OCI-LY3 (cell line): ENCODE measurements at regions not wholly inside any gene's neighbourhood (a gene's known extent, or its start where the extent isn't known, plus 50 kb on each side); places are given as distances from the start of the nearest gene placed in this dataset.

Experiments
- H2AFZ ChIP-seq: fragments of 200-600, 300-600 bp; shearing (Covaris generic); 2 replicates; pipeline ENCODE4 v1.6.0; 2014; ENCODE audit warnings: antibody characterized with exemption, low read depth, low read length
- H3K27ac ChIP-seq: fragments of 200-600, 300-600 bp; sonication (generic); 2 replicates; pipeline ENCODE4 v1.5.1; 2014; ENCODE audit warnings: mild to moderate bottlenecking, low read length, moderate library complexity, mixed read lengths
- H3K27me3 ChIP-seq: fragments of 200-600, 300-600 bp; sonication (generic); 2 replicates; pipeline ENCODE4 v1.6.1; 2014; ENCODE audit warnings: low read depth, low read length, mixed read lengths
- H3K36me3 ChIP-seq: fragments of 200-600, 300-600 bp; sonication (generic); replicated peaks from 2 replicates; pipeline ENCODE3; 2014; ENCODE audit warnings: low read depth, low read length, mixed read lengths
- H3K4me1 ChIP-seq: fragments of 300-600, 200-600 bp; sonication (generic); 2 replicates; pipeline ENCODE4 v1.6.1; 2014; ENCODE audit warnings: low read length, mixed read lengths
- H3K4me2 ChIP-seq: fragments of 200-600, 300-600 bp; sonication (generic); 2 replicates; pipeline ENCODE4 v1.6.1; 2014; ENCODE audit warnings: low read length, mixed read lengths
- H3K4me3 ChIP-seq: fragments of 300-600, 200-600 bp; sonication (generic); 2 replicates; pipeline ENCODE4 v1.5.1; 2014; ENCODE audit warnings: antibody characterized with exemption, mild to moderate bottlenecking, low read length, moderate library complexity
- H3K79me2 ChIP-seq: fragments of 300-600, 200-600 bp; shearing (Covaris generic); 2 replicates; pipeline ENCODE4 v1.6.1; 2014; ENCODE audit warnings: mild to moderate bottlenecking, low read length, mixed read lengths
- H3K9ac ChIP-seq: fragments of 300-600, 200-600 bp; shearing (Covaris generic); 2 replicates; pipeline ENCODE4 v1.6.0; 2014; ENCODE audit warnings: mild to moderate bottlenecking, low read length, moderate library complexity
- H3K9me3 ChIP-seq: fragments of 200-600, 300-600 bp; shearing (Covaris generic); 2 replicates; pipeline ENCODE4 v1.6.1; 2014; ENCODE audit warnings: low read length, mixed read lengths; ENCODE audit not compliant: insufficient read depth
- H4K20me1 ChIP-seq: fragments of 200-600, 300-600 bp; sonication (generic); 2 replicates; pipeline ENCODE4 v1.6.1; 2016; ENCODE audit warnings: low read length, mixed read lengths; ENCODE audit not compliant: insufficient read depth
- CTCF ChIP-seq: fragments of 200-600, 300-600 bp; sonication (generic); IDR thresholded peaks from 2 replicates; pipeline ENCODE4 v1.5.1; 2014; ENCODE audit warnings: antibody characterized with exemption, low read length, low read depth
- EZH2phosphoT487 ChIP-seq: fragments of 200-600 bp; shearing (Covaris generic); IDR thresholded peaks from 2 replicates; pipeline ENCODE4 v1.6.1; 2018; ENCODE audit warnings: antibody characterized with exemption, mixed run types, low read depth

GRCh38 chr11:43548916-43549315 lies 131.6 kb upstream of the HSD17B12 start:
- Histone ChIP-seq H3K27me3 (peaks cover 76% of the 10 kb centered on the region), H2AFZ (no peak overlapping the region)

GRCh38 chr11:43549624-43550023 lies 130.9 kb upstream of the HSD17B12 start:
- H3K4me1 ChIP-seq: peaks cover 21% of the 10 kb centered on the region
- H3K27ac ChIP-seq: no peak overlapping the region
- H3K36me3 ChIP-seq: no peaks in the 10 kb centered on the region
- no peak for TF ChIP-seq EZH2phosphoT487
- no peak for TF ChIP-seq CTCF
- H3K9me3 ChIP-seq: no peaks in the 10 kb centered on the region
- H3K9ac ChIP-seq: no peak overlapping the region
- H2AFZ ChIP-seq: no peak overlapping the region
- no peak overlapping the region for H3K4me3 ChIP-seq
- H3K4me2 ChIP-seq: no peak overlapping the region
- H3K27me3 ChIP-seq: peaks cover 80% of the 10 kb centered on the region
- no peaks in the 10 kb centered on the region for H3K79me2 ChIP-seq
- peaks cover 36% of the 10 kb centered on the region for H4K20me1 ChIP-seq

More at GRCh38 chr11:43548916-43549315, 131.6 kb upstream of the HSD17B12 start:
- Histone ChIP-seq H3K79me2 (no peaks in the 10 kb centered on the region), H3K4me1 (peaks cover 14% of the 10 kb centered on the region), H3K9ac (no peak overlapping the region), H3K36me3 (no peaks in the 10 kb centered on the region), H3K27ac (no peak overlapping the region), H4K20me1 (peaks cover 29% of the 10 kb centered on the region), H3K9me3 (no peaks in the 10 kb centered on the region), H3K4me3 (no peak overlapping the region), H3K4me2 (no peak overlapping the region)
- TF ChIP-seq EZH2phosphoT487 (no peak), CTCF (no peak)

- no peak overlapping the region for H3K4me3 ChIP-seq
- no peak overlapping the region for H3K9ac ChIP-seq
- H3K4me1 ChIP-seq: peaks cover 24% of the 10 kb centered on the region
- TF ChIP-seq EZH2phosphoT487: no peak
- no peak for TF ChIP-seq CTCF
- no peak overlapping the region for H3K4me2 ChIP-seq
- H4K20me1 ChIP-seq: peaks cover 42% of the 10 kb centered on the region
- no peaks in the 10 kb centered on the region for H3K36me3 ChIP-seq
- H3K27ac ChIP-seq: no peak overlapping the region
- no peak overlapping the region for H2AFZ ChIP-seq
- no peaks in the 10 kb centered on the region for H3K9me3 ChIP-seq
- H3K27me3 ChIP-seq: peaks cover 80% of the 10 kb centered on the region
- H3K79me2 ChIP-seq: no peaks in the 10 kb centered on the region
These were observed 129.8 kb upstream of the HSD17B12 start for GRCh38 chr11:43550714-43551113.

GRCh38 chr11:43554148-43554473 lies 126.4 kb upstream of the HSD17B12 start:
- H4K20me1 ChIP-seq: peaks cover 55% of the 10 kb centered on the region
- H3K9me3 ChIP-seq: no peaks in the 10 kb centered on the region
- H3K4me2 ChIP-seq: peak overlapping the region; percentile 73
- TF ChIP-seq CTCF (no peak), EZH2phosphoT487 (peak; percentile 24; the same call in 1 of the 2 replicates)
- H3K27ac ChIP-seq: no peak overlapping the region
- no peaks in the 10 kb centered on the region for H3K36me3 ChIP-seq
- no peaks in the 10 kb centered on the region for H3K79me2 ChIP-seq
- peaks cover 91% of the 10 kb centered on the region for H3K27me3 ChIP-seq
- H3K9ac ChIP-seq: no peak overlapping the region
- H3K4me1 ChIP-seq: peaks cover 27% of the 10 kb centered on the region
- H2AFZ ChIP-seq: no peak overlapping the region
- H3K4me3 ChIP-seq: peak overlapping the region; percentile 53; the same call in 1 of the 2 replicates
